ENCODE measurements at regions not wholly inside any gene's neighbourhood (a gene's known extent, or its start where the extent isn't known, plus 50 kb on each side); places are given as distances from the start of the nearest gene placed in this dataset.

DNA sequence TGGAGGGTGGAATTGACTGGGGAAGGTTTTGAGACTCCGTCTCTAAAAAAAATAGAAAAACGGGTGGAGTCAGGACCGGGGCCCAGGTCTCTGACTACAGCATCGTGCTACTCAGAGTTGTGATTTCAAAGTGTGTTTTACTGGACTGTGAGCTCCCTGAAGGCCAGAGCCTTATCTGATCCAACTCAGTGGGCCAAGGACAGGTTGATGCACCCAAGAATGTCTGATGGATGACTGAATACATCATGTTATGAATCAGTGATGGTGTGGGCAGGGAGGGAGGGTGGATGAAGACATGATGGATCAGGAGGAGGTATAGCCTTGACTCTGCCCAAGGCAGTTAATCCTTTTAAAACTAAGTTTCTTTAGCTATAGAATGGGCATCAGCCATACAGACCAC lies 81.6 kb downstream of the FOXD2 start:
- TF ChIP-seq POLR2A (IDR thresholded peaks at IDR 0.05): no peak
- TF ChIP-seq, protein P1, sequence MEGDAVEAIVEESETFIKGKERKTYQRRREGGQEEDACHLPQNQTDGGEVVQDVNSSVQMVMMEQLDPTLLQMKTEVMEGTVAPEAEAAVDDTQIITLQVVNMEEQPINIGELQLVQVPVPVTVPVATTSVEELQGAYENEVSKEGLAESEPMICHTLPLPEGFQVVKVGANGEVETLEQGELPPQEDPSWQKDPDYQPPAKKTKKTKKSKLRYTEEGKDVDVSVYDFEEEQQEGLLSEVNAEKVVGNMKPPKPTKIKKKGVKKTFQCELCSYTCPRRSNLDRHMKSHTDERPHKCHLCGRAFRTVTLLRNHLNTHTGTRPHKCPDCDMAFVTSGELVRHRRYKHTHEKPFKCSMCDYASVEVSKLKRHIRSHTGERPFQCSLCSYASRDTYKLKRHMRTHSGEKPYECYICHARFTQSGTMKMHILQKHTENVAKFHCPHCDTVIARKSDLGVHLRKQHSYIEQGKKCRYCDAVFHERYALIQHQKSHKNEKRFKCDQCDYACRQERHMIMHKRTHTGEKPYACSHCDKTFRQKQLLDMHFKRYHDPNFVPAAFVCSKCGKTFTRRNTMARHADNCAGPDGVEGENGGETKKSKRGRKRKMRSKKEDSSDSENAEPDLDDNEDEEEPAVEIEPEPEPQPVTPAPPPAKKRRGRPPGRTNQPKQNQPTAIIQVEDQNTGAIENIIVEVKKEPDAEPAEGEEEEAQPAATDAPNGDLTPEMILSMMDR (IDR thresholded peaks at IDR 0.05 in 8 of 11, conservative IDR thresholded peaks at IDR 0.05 in 3 of 11): no peak
- no peak for TF ChIP-seq POLR2AphosphoS5 (IDR thresholded peaks at IDR 0.05)
